ENCODE measurements at regions not wholly inside any gene's neighbourhood (a gene's known extent, or its start where the extent isn't known, plus 50 kb on each side); places are given as distances from the start of the nearest gene placed in this dataset.

- TF ChIP-seq CTCF (conservative IDR thresholded peaks at IDR 0.05): no peak
- TF ChIP-seq ZFX (IDR thresholded peaks at IDR 0.05): no peak
Observed at GRCh38 chr7:57370739-57371098, 79.3 kb upstream of the ZNF716 start.

GRCh38 chr7:57375783-57376182 is 74.2 kb upstream of the ZNF716 start:
- TF ChIP-seq ZFX (IDR thresholded peaks at IDR 0.05) (no peak), CTCF (conservative IDR thresholded peaks at IDR 0.05) (no peak)
- H3K27ac ChIP-seq: no peak overlapping the region

More at GRCh38 chr7:57370739-57371098, 79.3 kb upstream of the ZNF716 start:
- no peak overlapping the region for H3K27ac ChIP-seq

GRCh38 chr7:57381581-57381980 is 68.4 kb upstream of the ZNF716 start:
- TF ChIP-seq CTCF (conservative IDR thresholded peaks at IDR 0.05) (no peak), ZFX (IDR thresholded peaks at IDR 0.05) (no peak)

GRCh38 chr7:57384380-57384779 is 65.6 kb upstream of the ZNF716 start:
- no peak overlapping the region for H3K27ac ChIP-seq
- TF ChIP-seq ZFX (IDR thresholded peaks at IDR 0.05) (no peak), CTCF (conservative IDR thresholded peaks at IDR 0.05) (no peak)

More at GRCh38 chr7:57381581-57381980, 68.4 kb upstream of the ZNF716 start:
- H3K27ac ChIP-seq: no peak overlapping the region

GRCh38 chr7:57385668-57386067 is 64.3 kb upstream of the ZNF716 start:
- TF ChIP-seq CTCF (conservative IDR thresholded peaks at IDR 0.05): no peak
- TF ChIP-seq ZFX (IDR thresholded peaks at IDR 0.05): no peak
- H3K27ac ChIP-seq: no peak overlapping the region

GRCh38 chr7:57388761-57389160 is 61.2 kb upstream of the ZNF716 start:
- H3K27ac ChIP-seq: no peak overlapping the region
- TF ChIP-seq CTCF (conservative IDR thresholded peaks at IDR 0.05) (no peak), ZFX (IDR thresholded peaks at IDR 0.05) (no peak)

GRCh38 chr7:57398548-57398947 is 51.4 kb upstream of the ZNF716 start:
- TF ChIP-seq ZFX (IDR thresholded peaks at IDR 0.05) (no peak), CTCF (conservative IDR thresholded peaks at IDR 0.05) (no peak)
- H3K27ac ChIP-seq: no peak overlapping the region
